ENCODE measurements at regions not wholly inside any gene's neighbourhood (a gene's known extent, or its start where the extent isn't known, plus 50 kb on each side); places are given as distances from the start of the nearest gene placed in this dataset.

DNA sequence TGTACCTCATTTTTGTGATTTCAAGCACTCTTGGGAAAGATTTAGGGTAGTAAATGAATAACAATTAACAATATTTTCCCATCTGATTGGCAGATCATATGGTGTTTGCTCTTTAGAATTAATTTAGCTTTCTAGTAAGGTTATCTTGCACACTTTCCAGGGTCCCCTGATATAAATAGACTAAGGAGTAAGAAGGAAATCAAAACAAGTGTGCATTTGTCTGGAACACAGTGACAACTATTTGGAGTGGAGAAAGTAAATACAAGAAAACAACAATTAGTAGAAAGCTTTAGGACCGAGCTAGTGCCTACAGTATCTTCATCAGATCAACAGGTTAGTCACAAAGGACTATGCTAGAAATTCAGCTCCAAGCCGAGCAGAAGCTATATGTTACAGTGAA lies 429.5 kb downstream of the COG6 start:
- H2AFZ ChIP-seq (ENCODE audit: control insufficient read depth, low read depth, low read length): no peak overlapping the region
- DNase-seq (ENCODE audit: low read depth, low spot score) (no peak), ATAC-seq (no peak), FAIRE-seq (no peak)
- no peak overlapping the region for H3K4me2 ChIP-seq (ENCODE audit: control insufficient read depth, insufficient read depth)
- H3K27ac ChIP-seq (ENCODE audit: control insufficient read depth, insufficient read depth): no peak overlapping the region
- no peak overlapping the region for H3K9ac ChIP-seq (ENCODE audit: control insufficient read depth, insufficient read depth, low read length)
- no peaks in the 10 kb centered on the region for H4K20me1 ChIP-seq (ENCODE audit: control insufficient read depth, insufficient read depth)
- H3K27me3 ChIP-seq (replicated peaks in 1 of 2; ENCODE audit: control insufficient read depth in 2 of 2, insufficient read depth in 2 of 2, low read length in 1 of 2): no peaks in the 10 kb centered on the region; a peak in 3 of 4 replicates
- H3K9me3 ChIP-seq (replicated peaks; ENCODE audit: control insufficient read depth, insufficient read depth, low read length): no peaks in the 10 kb centered on the region
- CTCF ChIA-PET: interaction anchor here (0.7 to 2.6 kb wide), 3 partner anchors 16 to 583 kb away, joined by 3 to 15 read pairs (median 3); no protein-coding TSS in a partner anchor
- no peak overlapping the region for H3K4me3 ChIP-seq
- WGBS (ENCODE audit: insufficient coverage, insufficient replicate concordance, low lambda C conversion rate, missing lambda C conversion rate): 24% methylated on average over 2 of the region's 2 CpGs
- no peaks in the 10 kb centered on the region for H3K36me3 ChIP-seq (ENCODE audit: control insufficient read depth in 2 of 2, insufficient read depth in 2 of 2, low read length in 1 of 2)
- no TSS peak for BruUV-seq (replicated peaks)
- POLR2A ChIA-PET: no interaction called here
- no peaks in the 10 kb centered on the region for H3K4me1 ChIP-seq (ENCODE audit: control insufficient read depth, insufficient read depth, low read length)
- no peaks in the 10 kb centered on the region for H3K79me2 ChIP-seq (ENCODE audit: control insufficient read depth, insufficient read depth, low read length)
- in situ Hi-C loops (cut with MboI) (no loop called here), intact Hi-C loops (cut with micrococcal nuclease; ENCODE audit: unreplicated experiment) (no loop called here)
- SMC1A ChIA-PET (ENCODE audit: uncharacterized antibody, unreplicated experiment): interaction anchor here (1.5 kb wide), 1 partner anchor 16 kb away, joined by 3 read pairs; no protein-coding TSS in a partner anchor
- RAD21 ChIA-PET (ENCODE audit: unreplicated experiment): no interaction called here
- TF ChIP-seq ZBED1 (IDR thresholded peaks at IDR 0.05; ENCODE audit: borderline replicate concordance) (no peak), ATF7 (IDR thresholded peaks at IDR 0.05; ENCODE audit: low read depth) (no peak), FOXM1 (IDR thresholded peaks at IDR 0.05; ENCODE audit: low read depth, low read length) (no peak), NFIC (IDR thresholded peaks at IDR 0.05; ENCODE audit: low read depth, low read length) (no peak), NR2C1 (IDR thresholded peaks at IDR 0.05) (no peak), JUNB (IDR thresholded peaks at IDR 0.05) (no peak), ESRRA (IDR thresholded peaks at IDR 0.05; ENCODE audit: low read length) (no peak), TARDBP (IDR thresholded peaks at IDR 0.05; ENCODE audit: borderline replicate concordance) (no peak), TBL1XR1 (IDR thresholded peaks at IDR 0.05; ENCODE audit: low read depth, low read length) (no peak), CREM (IDR thresholded peaks at IDR 0.05; ENCODE audit: low read depth) (no peak), CREB1 (IDR thresholded peaks at IDR 0.05; ENCODE audit: low read depth) (no peak)
- TF ChIP-seq, protein P1, sequence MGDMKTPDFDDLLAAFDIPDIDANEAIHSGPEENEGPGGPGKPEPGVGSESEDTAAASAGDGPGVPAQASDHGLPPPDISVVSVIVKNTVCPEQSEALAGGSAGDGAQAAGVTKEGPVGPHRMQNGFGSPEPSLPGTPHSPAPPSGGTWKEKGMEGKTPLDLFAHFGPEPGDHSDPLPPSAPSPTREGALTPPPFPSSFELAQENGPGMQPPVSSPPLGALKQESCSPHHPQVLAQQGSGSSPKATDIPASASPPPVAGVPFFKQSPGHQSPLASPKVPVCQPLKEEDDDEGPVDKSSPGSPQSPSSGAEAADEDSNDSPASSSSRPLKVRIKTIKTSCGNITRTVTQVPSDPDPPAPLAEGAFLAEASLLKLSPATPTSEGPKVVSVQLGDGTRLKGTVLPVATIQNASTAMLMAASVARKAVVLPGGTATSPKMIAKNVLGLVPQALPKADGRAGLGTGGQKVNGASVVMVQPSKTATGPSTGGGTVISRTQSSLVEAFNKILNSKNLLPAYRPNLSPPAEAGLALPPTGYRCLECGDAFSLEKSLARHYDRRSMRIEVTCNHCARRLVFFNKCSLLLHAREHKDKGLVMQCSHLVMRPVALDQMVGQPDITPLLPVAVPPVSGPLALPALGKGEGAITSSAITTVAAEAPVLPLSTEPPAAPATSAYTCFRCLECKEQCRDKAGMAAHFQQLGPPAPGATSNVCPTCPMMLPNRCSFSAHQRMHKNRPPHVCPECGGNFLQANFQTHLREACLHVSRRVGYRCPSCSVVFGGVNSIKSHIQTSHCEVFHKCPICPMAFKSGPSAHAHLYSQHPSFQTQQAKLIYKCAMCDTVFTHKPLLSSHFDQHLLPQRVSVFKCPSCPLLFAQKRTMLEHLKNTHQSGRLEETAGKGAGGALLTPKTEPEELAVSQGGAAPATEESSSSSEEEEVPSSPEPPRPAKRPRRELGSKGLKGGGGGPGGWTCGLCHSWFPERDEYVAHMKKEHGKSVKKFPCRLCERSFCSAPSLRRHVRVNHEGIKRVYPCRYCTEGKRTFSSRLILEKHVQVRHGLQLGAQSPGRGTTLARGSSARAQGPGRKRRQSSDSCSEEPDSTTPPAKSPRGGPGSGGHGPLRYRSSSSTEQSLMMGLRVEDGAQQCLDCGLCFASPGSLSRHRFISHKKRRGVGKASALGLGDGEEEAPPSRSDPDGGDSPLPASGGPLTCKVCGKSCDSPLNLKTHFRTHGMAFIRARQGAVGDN (IDR thresholded peaks at IDR 0.05): no peak
- TF ChIP-seq, protein P2, sequence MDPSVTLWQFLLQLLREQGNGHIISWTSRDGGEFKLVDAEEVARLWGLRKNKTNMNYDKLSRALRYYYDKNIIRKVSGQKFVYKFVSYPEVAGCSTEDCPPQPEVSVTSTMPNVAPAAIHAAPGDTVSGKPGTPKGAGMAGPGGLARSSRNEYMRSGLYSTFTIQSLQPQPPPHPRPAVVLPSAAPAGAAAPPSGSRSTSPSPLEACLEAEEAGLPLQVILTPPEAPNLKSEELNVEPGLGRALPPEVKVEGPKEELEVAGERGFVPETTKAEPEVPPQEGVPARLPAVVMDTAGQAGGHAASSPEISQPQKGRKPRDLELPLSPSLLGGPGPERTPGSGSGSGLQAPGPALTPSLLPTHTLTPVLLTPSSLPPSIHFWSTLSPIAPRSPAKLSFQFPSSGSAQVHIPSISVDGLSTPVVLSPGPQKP (IDR thresholded peaks at IDR 0.05; ENCODE audit: low read depth, low read length): no peak
- TF ChIP-seq, protein P3, sequence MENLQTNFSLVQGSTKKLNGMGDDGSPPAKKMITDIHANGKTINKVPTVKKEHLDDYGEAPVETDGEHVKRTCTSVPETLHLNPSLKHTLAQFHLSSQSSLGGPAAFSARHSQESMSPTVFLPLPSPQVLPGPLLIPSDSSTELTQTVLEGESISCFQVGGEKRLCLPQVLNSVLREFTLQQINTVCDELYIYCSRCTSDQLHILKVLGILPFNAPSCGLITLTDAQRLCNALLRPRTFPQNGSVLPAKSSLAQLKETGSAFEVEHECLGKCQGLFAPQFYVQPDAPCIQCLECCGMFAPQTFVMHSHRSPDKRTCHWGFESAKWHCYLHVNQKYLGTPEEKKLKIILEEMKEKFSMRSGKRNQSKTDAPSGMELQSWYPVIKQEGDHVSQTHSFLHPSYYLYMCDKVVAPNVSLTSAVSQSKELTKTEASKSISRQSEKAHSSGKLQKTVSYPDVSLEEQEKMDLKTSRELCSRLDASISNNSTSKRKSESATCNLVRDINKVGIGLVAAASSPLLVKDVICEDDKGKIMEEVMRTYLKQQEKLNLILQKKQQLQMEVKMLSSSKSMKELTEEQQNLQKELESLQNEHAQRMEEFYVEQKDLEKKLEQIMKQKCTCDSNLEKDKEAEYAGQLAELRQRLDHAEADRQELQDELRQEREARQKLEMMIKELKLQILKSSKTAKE (IDR thresholded peaks at IDR 0.05; ENCODE audit: low read depth, poor library complexity, severe bottlenecking): no peak
- TF ChIP-seq, protein P4, sequence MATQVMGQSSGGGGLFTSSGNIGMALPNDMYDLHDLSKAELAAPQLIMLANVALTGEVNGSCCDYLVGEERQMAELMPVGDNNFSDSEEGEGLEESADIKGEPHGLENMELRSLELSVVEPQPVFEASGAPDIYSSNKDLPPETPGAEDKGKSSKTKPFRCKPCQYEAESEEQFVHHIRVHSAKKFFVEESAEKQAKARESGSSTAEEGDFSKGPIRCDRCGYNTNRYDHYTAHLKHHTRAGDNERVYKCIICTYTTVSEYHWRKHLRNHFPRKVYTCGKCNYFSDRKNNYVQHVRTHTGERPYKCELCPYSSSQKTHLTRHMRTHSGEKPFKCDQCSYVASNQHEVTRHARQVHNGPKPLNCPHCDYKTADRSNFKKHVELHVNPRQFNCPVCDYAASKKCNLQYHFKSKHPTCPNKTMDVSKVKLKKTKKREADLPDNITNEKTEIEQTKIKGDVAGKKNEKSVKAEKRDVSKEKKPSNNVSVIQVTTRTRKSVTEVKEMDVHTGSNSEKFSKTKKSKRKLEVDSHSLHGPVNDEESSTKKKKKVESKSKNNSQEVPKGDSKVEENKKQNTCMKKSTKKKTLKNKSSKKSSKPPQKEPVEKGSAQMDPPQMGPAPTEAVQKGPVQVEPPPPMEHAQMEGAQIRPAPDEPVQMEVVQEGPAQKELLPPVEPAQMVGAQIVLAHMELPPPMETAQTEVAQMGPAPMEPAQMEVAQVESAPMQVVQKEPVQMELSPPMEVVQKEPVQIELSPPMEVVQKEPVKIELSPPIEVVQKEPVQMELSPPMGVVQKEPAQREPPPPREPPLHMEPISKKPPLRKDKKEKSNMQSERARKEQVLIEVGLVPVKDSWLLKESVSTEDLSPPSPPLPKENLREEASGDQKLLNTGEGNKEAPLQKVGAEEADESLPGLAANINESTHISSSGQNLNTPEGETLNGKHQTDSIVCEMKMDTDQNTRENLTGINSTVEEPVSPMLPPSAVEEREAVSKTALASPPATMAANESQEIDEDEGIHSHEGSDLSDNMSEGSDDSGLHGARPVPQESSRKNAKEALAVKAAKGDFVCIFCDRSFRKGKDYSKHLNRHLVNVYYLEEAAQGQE (IDR thresholded peaks at IDR 0.05; ENCODE audit: low read depth, low read length): no peak
